SU-DHL-6 (cell line): ENCODE measurements at regions not wholly inside any gene's neighbourhood (a gene's known extent, or its start where the extent isn't known, plus 50 kb on each side); places are given as distances from the start of the nearest gene placed in this dataset.

Experiments
- H2AFZ ChIP-seq: fragments of 200-600 bp; sonication (generic); 2 replicates; pipeline ENCODE4 v1.6.1; 2014; ENCODE audit warnings: low read depth, mild to moderate bottlenecking, moderate library complexity, mixed read lengths, antibody characterized with exemption, low read length; ENCODE audit not compliant: severe bottlenecking
- H3F3A ChIP-seq: fragments of 200-600 bp; shearing (Covaris generic); 2 replicates; pipeline ENCODE4 v1.6.0; 2016; ENCODE audit warnings: antibody characterized with exemption, mild to moderate bottlenecking; ENCODE audit not compliant: insufficient read depth
- H3K27ac ChIP-seq: fragments of 200-600 bp; sonication (generic); 2 replicates; pipeline ENCODE4 v1.5.1; 2016; ENCODE audit warnings: low read depth, mild to moderate bottlenecking, low read length, moderate library complexity, mixed read lengths
- H3K27me3 ChIP-seq: fragments of 200-600 bp; sonication (generic), shearing (Covaris generic); 2 replicates; pipeline ENCODE4 v1.6.0; 2014; ENCODE audit warnings: mild to moderate bottlenecking, low read length
- H3K36me3 ChIP-seq: fragments of 200-600 bp; sonication (generic); 2 replicates; pipeline ENCODE4 v1.6.1; 2014; ENCODE audit warnings: mild to moderate bottlenecking, low read length, mixed read lengths
- H3K4me2 ChIP-seq: fragments of 300-600, 200-600 bp; shearing (Covaris generic), sonication (generic); 2 replicates; pipeline ENCODE4 v1.6.0; 2014; ENCODE audit warnings: low read length, low read depth, mild to moderate bottlenecking; ENCODE audit not compliant: poor library complexity, severe bottlenecking
- H3K4me3 ChIP-seq: fragments of 200-600 bp; sonication (generic); 2 replicates; pipeline ENCODE4 v1.5.1; 2014; ENCODE audit warnings: antibody characterized with exemption, low read length, mild to moderate bottlenecking, mixed read lengths; ENCODE audit not compliant: insufficient read depth, poor library complexity, severe bottlenecking
- H3K79me2 ChIP-seq: fragments of 200-600 bp; sonication (generic); 2 replicates; pipeline ENCODE4 v1.6.1; 2014; ENCODE audit warnings: mild to moderate bottlenecking, low read length, moderate library complexity; ENCODE audit not compliant: insufficient read depth
- H3K9ac ChIP-seq: fragments of 200-600 bp; sonication (generic); 2 replicates; pipeline ENCODE4 v1.7.0; 2014; ENCODE audit warnings: mild to moderate bottlenecking, low read length
- H3K9me2 ChIP-seq: fragments of 200-600 bp; sonication (generic); replicated peaks from 2 replicates; pipeline ENCODE4 v1.6.1; 2014; ENCODE audit warnings: low read length; ENCODE audit not compliant: insufficient read depth
- H3K9me3 ChIP-seq: fragments of 200-600 bp; sonication (generic); 2 replicates; pipeline ENCODE4 v1.6.1; 2014; ENCODE audit warnings: low read length, mixed read lengths; ENCODE audit not compliant: insufficient read depth
- H4K20me1 ChIP-seq: fragments of 200-600 bp; sonication (generic); 2 replicates; pipeline ENCODE4 v1.6.1; 2014; ENCODE audit warnings: low read depth, mild to moderate bottlenecking, antibody characterized with exemption, low read length, moderate library complexity, mixed read lengths
- CTCF ChIP-seq: fragments of 200-600 bp; sonication (generic); IDR thresholded peaks from one replicate; pipeline ENCODE4 v1.5.1; 2017; ENCODE audit warnings: antibody characterized with exemption, mild to moderate bottlenecking, low read length, moderate library complexity; ENCODE audit not compliant: insufficient read depth, poor library complexity, severe bottlenecking
- EZH2phosphoT487 ChIP-seq: fragments of 200-600 bp; sonication (generic), shearing (Covaris generic); conservative IDR thresholded peaks from 2 replicates; pipeline ENCODE4 v1.6.1; 2018; ENCODE audit warnings: mild to moderate bottlenecking, antibody characterized with exemption, low read length, moderate library complexity, mixed read lengths

- Histone ChIP-seq H3K4me2 (no peak overlapping the region), H3K36me3 (no peaks in the 10 kb centered on the region), H3K4me3 (no peak overlapping the region), H3K9ac (no peak overlapping the region), H4K20me1 (no peaks in the 10 kb centered on the region), H3K79me2 (no peaks in the 10 kb centered on the region), H3K9me3 (no peaks in the 10 kb centered on the region), H3K9me2 (no peaks in the 10 kb centered on the region), H3F3A (no peaks in the 10 kb centered on the region), H3K27ac (no peak overlapping the region), H3K27me3 (no peaks in the 10 kb centered on the region), H2AFZ (no peak overlapping the region)
- TF ChIP-seq CTCF (no peak), EZH2phosphoT487 (no peak)
Observed at GRCh38 chr19:30161021-30161655, 211.0 kb upstream of the ZNF536 start.

- no peaks in the 10 kb centered on the region for H3F3A ChIP-seq
- H3K27ac ChIP-seq = no peak overlapping the region
- no peaks in the 10 kb centered on the region for H3K27me3 ChIP-seq
- no peaks in the 10 kb centered on the region for H3K9me2 ChIP-seq
- H4K20me1 ChIP-seq = no peaks in the 10 kb centered on the region
- H2AFZ ChIP-seq = no peak overlapping the region
- no peak overlapping the region for H3K9ac ChIP-seq
- no peak overlapping the region for H3K4me3 ChIP-seq
- H3K9me3 ChIP-seq = no peaks in the 10 kb centered on the region
- H3K79me2 ChIP-seq = no peaks in the 10 kb centered on the region
- no peaks in the 10 kb centered on the region for H3K36me3 ChIP-seq
- TF ChIP-seq EZH2phosphoT487 (no peak), CTCF (no peak)
- H3K4me2 ChIP-seq = no peak overlapping the region
Observed at GRCh38 chr19:30161770-30162169, 210.4 kb upstream of the ZNF536 start.

- Histone ChIP-seq H4K20me1 (no peaks in the 10 kb centered on the region), H3K9ac (no peak overlapping the region), H3K27ac (no peak overlapping the region), H3K27me3 (no peaks in the 10 kb centered on the region), H3K9me3 (no peaks in the 10 kb centered on the region), H3K79me2 (no peaks in the 10 kb centered on the region), H3K4me2 (no peak overlapping the region), H3K9me2 (no peaks in the 10 kb centered on the region), H3K36me3 (no peaks in the 10 kb centered on the region), H3K4me3 (no peak overlapping the region), H2AFZ (no peak overlapping the region), H3F3A (no peaks in the 10 kb centered on the region)
- TF ChIP-seq EZH2phosphoT487 = no peak
- no peak for TF ChIP-seq CTCF
Observed at GRCh38 chr19:30162718-30163117, 209.5 kb upstream of the ZNF536 start.
